Psoas muscle (tissue), 7 donors: ENCODE measurements at regions not wholly inside any gene's neighbourhood (a gene's known extent, or its start where the extent isn't known, plus 50 kb on each side); places are given as distances from the start of the nearest gene placed in this dataset.
A peak's percentile ranks its signal among the peaks of the same experiment; 100 is the strongest.

ENCODE experiments used
- ATAC-seq, 4 donors: fragments of 200-7000 bp; cut with Tn5 transposase; one replicate each; pipeline ENCODE4 v1.9.1; 2020; ENCODE audit warnings: moderate library complexity in 3 of 4, mild to moderate bottlenecking in 2 of 4
- DNase-seq, 2 donors: peaks; one replicate each; pipeline ENCODE4 v3.0.0-alpha.2; 2020
- H3K27ac ChIP-seq: fragments of 200-600 bp; one replicate; pipeline ENCODE4 v1.8.0; 2022
- H3K27me3 ChIP-seq, 3 donors: fragments of 200-600 bp in 1 of 3; one replicate each; pipeline versions ENCODE4 v1.6.1 to v1.8.0; 2013 to 2022; ENCODE audit warnings: low read length in 2 of 3, mild to moderate bottlenecking in 2 of 3, moderate library complexity in 1 of 3; ENCODE audit not compliant: insufficient read depth in 3 of 3
- H3K36me3 ChIP-seq, 2 donors: fragments of 200-600 bp in 1 of 2; one replicate each; pipeline versions ENCODE4 v1.6.1 to v1.8.0; 2013 to 2022; ENCODE audit warnings: low read depth in 1 of 2, mild to moderate bottlenecking in 1 of 2, moderate library complexity in 1 of 2; ENCODE audit not compliant: insufficient read depth in 1 of 2
- H3K4me1 ChIP-seq: fragments of 200-600 bp; one replicate; pipeline ENCODE4 v1.8.0; 2022
- H3K4me3 ChIP-seq: fragments of 200-600 bp; one replicate; pipeline ENCODE4 v1.8.0; 2022; ENCODE audit warnings: mild to moderate bottlenecking
- H3K9me3 ChIP-seq: fragments of 200-600 bp; one replicate; pipeline ENCODE4 v1.8.0; 2022
- WGBS, 3 donors: extraction: QIAGEN DNeasy Blood & Tissue Kit; methylation state at CpG; one replicate each; pipeline versions ENCODE4 v1.1.6 to v1.1.7; 2013; 5-methylcytosine and 5-hydroxymethylcytosine counted together
- intact Hi-C, 2 donors: fragments of 100-400 bp; cut with DNase I; formaldehyde crosslinking; loops; one replicate each; pipeline versions ENCODE4 v1.11.0 to v1.14.2; 2022
- TF ChIP-seq, protein P1 (sequence below): fragments of 200-600 bp; IDR thresholded peaks from one replicate; pipeline ENCODE4 v1.8.0; 2022; ENCODE audit warnings: antibody characterized with exemption
- donor health status: healthy with polysubstance abuse.
- donor health status: DM: no; HTN: no; CAD: no; lungs with moderate emphysema.
- donor health status: Bipolar disorder and iron deficiency.
- donor health status: healthy.
- donor health status: DM: yes; HTN: yes; CAD: no.
- donor health status: DM: no; HTN: no; CAD: no.
- donor health status: DM: yes; HTN: yes; CAD: no.

DNA sequence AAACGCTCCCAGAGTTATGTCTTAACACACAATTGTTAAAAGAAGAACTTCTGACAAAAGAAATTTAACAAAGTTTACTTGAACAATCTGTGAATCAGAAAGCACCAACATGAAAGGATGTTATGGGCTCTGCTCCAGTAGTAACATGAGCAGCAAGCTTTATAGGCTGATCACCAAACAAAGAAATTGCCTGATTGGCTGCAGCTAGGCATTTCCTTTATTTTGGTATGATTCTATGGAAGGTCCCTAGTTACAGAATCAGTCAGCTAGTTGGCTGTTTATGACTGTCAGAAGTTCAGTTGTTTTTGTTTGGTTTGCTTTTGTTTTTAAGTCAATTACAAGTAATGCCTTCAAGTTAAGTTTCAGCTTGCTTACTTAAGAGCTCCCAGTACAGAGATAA, 102.4 kb upstream of the SMC2 start:
- H3K4me3 ChIP-seq: no peak overlapping the region
- H3K27me3 ChIP-seq: no peaks in the 10 kb centered on the region
- intact Hi-C loops: no loop called here
- H3K27ac ChIP-seq: no peak overlapping the region
- no peaks in the 10 kb centered on the region for H3K4me1 ChIP-seq
- 62 to 77% (median 74%) methylated on average over 1 of the region's 1 CpG for WGBS, 3 donors
- DNase-seq: no peak
- no peak for ATAC-seq
- no peaks in the 10 kb centered on the region for H3K9me3 ChIP-seq
- no peaks in the 10 kb centered on the region for H3K36me3 ChIP-seq
- TF ChIP-seq, protein P1, sequence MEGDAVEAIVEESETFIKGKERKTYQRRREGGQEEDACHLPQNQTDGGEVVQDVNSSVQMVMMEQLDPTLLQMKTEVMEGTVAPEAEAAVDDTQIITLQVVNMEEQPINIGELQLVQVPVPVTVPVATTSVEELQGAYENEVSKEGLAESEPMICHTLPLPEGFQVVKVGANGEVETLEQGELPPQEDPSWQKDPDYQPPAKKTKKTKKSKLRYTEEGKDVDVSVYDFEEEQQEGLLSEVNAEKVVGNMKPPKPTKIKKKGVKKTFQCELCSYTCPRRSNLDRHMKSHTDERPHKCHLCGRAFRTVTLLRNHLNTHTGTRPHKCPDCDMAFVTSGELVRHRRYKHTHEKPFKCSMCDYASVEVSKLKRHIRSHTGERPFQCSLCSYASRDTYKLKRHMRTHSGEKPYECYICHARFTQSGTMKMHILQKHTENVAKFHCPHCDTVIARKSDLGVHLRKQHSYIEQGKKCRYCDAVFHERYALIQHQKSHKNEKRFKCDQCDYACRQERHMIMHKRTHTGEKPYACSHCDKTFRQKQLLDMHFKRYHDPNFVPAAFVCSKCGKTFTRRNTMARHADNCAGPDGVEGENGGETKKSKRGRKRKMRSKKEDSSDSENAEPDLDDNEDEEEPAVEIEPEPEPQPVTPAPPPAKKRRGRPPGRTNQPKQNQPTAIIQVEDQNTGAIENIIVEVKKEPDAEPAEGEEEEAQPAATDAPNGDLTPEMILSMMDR: no peak

DNA sequence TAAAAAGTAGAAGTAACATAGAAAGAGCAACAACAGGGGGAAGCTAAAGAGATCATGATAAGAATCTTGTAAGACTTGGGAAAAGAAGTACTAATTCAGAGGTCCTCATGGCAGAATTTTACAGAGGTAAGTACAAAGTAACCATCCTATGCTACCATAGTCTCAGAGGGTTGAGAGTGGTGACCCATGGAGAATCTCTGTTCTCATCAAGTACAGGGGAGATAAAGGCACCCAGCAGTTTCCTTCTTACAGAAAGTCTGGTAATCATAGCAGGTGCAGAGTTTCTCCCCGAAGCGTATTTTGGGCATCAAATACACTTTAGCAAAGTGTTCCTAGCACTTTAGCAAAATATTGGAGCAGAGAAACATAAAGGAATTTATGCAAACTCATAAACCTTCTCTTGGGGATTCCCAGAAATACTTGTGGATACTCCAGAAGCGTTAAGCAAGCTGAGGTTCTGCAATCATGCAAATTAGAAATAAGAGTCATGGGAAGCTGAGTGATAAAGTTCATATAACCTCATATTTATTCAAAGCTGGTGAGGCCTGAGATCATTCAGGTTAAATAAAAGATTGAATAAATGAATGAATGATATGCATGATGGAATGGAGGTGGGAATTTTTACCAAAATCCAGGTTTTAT, 101.0 kb upstream of the SMC2 start:
- WGBS, 3 donors: 66 to 73% (median 72%) methylated on average over 3 of the region's 3 CpGs
- Histone ChIP-seq H3K4me1 (no peaks in the 10 kb centered on the region), H3K36me3 (no peaks in the 10 kb centered on the region), H3K9me3 (no peaks in the 10 kb centered on the region), H3K27me3 (no peaks in the 10 kb centered on the region), H3K4me3 (no peak overlapping the region), H3K27ac (no peak overlapping the region)
- TF ChIP-seq, protein P1: no peak
- intact Hi-C loops: no loop called here
- ATAC-seq (no peak), DNase-seq (no peak)

DNA sequence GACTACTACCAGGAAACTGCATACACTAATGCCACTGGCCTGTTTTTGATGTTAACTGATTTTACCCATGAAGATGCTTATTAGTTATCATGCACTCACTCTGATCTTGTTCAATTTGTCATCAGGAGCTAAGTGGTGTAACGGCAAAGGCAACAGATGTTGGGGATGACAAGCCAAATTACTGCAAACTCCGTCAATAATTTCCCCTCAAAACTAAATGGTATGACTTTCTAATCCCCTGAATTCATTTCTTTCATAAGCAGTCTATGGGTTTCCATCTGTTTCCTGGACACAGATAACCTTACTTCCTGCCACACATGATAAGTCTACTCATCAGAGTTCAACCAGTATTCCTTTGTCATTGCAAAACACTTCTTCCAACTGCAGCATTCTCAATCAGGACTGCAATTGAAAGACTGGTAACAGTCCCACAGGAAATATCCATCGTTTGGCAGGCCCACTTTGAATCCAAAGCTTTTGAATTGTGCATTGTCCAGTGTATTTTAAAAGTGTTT, 96.2 kb upstream of the SMC2 start:
- 12 to 24% (median 18%) methylated on average over 3 of the region's 3 CpGs for WGBS, 3 donors
- Histone ChIP-seq H3K36me3 (no peaks in the 10 kb centered on the region), H3K27ac (no peak overlapping the region), H3K4me1 (no peaks in the 10 kb centered on the region), H3K4me3 (no peak overlapping the region), H3K9me3 (no peaks in the 10 kb centered on the region), H3K27me3 (no peaks in the 10 kb centered on the region)
- TF ChIP-seq, protein P1: no peak
- ATAC-seq (no peak), DNase-seq (no peak)
- intact Hi-C loops: no loop called here

DNA sequence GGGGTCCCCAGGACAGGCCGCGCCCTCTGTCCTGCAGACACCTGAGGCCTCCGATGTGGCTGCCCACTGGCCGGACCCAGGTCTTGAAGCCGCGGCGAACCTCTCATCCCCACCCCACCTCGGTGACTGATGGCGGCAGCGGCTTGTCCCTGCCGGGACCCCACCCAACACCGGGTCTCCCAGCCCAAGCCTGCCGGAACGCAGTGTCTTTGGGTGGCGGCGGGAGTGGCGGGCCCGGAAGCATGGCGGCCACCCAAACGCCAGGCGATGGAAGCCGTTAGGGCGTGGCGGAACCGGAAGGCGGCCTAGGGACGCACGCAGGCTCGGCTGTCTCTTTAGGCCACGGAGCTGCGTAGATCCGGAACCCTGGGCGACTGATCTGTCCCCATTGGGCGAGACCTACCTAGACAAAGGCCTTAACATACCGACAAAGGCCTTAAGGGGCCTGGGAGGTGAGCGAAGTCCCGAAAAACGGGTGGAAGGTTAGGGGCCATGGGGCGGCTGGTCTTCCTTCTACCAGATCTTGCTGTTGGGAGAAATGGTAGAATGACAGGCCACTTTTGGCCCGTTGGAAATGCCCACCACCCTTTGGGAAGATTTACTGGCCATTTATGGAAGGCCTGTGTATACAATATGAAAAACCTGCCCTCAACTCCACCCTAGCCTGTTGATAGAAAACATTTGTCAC, 94.6 kb upstream of the SMC2 start:
- H3K4me1 ChIP-seq: no peaks in the 10 kb centered on the region
- 96 to 99% (median 97%) methylated on average over 36 to 40 of the region's 40 CpGs for WGBS, 3 donors
- no peaks in the 10 kb centered on the region for H3K27me3 ChIP-seq
- intact Hi-C loops: no loop called here
- H3K27ac ChIP-seq: no peak overlapping the region
- DNase-seq (peak; percentile 7 to 31), ATAC-seq (no peak)
- TF ChIP-seq, protein P1: no peak
- no peaks in the 10 kb centered on the region for H3K36me3 ChIP-seq
- H3K4me3 ChIP-seq: no peak overlapping the region
- H3K9me3 ChIP-seq: no peaks in the 10 kb centered on the region
